Stimulated activated CD4-positive, alpha-beta T cell treated with anti-CD3 and anti-CD28 coated beads, TNF-alpha, amount 100 ng/mL, for 4 hours (primary cell): ENCODE measurements at regions not wholly inside any gene's neighbourhood (a gene's known extent, or its start where the extent isn't known, plus 50 kb on each side); places are given as distances from the start of the nearest gene placed in this dataset.
A peak's percentile ranks its signal among the peaks of the same experiment; 100 is the strongest.
"Not testable (repeated sequence)": the region's sequence is repeated elsewhere in the genome, so short reads cannot be mapped to it uniquely, and the experiment has no call there.

ENCODE experiments used
- DNase-seq, 3 experiments: peaks; one replicate each; pipeline ENCODE4 v3.0.0-alpha.2; 2020; ENCODE audit warnings: low read depth in 3 of 3

DNA sequence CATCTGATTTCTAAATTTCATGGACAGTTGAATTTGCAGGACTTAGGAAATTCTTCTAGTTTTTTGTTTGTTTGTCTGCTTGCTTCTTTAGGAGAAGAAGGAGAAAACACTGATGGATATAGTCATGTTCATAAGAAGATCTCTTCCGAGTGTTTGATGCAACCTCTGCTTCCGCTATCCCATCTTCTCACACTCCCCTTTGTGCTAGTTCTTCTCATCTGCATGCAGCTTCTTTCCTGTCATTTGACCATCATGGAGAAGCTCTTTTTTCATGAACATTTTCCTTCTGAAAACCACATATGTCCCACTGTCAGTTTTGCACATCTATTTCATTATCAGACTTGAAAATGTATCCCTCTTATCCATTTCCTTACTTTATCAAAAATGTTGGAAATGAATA is 346.9 kb upstream of the PRKCQ start:
- no peak for DNase-seq

DNA sequence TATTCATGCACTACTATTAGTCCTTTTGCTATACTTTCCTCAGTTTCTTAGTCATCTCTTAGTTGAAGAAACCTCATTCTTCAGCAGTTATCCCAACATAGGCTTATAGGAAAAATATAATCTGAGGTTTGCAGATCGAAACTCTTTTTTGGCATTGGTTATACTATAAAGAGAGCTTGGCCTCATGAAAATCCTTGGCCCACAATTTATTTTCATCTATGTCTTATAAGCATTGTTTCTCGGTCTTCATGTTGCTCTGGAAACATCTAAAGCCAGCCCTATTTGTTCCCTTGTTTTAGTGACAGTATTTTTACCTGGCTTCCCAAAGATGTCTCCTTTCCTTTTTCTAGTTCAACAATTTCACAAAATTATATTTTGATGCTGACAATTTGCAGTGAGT is 345.1 kb upstream of the PRKCQ start:
- DNase-seq = no peak

DNA sequence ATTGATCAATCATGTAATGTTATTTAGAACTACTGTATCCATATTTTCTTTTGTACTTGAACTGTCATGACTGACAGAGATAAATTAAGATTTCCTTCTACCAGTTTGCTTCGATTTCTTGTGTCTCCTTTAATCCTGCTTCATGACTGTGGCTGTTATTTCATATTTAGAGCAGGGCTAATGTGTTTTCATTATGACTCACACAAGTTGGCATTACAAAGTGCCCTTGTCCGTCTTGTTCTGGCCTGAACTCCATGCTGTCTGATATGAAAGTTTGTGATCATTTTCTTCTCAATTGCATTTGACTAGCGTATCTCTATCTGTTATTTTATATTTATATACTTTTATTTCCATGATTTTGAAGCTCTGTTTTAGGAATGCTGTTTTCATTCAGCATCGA is 344.1 kb upstream of the PRKCQ start:
- no peak for DNase-seq

DNA sequence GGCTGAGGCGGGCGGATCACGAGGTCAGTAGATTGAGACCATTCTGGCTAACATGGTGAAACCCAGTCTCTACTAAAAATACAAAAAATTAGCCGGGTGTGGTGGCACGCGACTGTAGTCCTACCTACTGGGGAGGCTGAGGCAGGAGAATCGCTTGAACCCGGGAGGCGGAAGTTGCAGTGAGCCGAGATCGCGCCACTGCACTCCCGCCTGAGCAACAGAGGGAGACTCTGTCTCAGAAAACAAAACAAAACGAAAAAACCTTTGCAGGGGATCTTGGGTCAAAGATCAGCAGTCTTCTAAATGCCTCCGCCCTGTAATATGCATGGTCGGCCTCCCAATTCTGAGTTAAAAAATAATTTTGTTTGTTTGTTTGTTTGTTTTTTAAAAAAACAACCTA is 340.9 kb upstream of the PRKCQ start:
- DNase-seq = not testable (repeated sequence)

DNA sequence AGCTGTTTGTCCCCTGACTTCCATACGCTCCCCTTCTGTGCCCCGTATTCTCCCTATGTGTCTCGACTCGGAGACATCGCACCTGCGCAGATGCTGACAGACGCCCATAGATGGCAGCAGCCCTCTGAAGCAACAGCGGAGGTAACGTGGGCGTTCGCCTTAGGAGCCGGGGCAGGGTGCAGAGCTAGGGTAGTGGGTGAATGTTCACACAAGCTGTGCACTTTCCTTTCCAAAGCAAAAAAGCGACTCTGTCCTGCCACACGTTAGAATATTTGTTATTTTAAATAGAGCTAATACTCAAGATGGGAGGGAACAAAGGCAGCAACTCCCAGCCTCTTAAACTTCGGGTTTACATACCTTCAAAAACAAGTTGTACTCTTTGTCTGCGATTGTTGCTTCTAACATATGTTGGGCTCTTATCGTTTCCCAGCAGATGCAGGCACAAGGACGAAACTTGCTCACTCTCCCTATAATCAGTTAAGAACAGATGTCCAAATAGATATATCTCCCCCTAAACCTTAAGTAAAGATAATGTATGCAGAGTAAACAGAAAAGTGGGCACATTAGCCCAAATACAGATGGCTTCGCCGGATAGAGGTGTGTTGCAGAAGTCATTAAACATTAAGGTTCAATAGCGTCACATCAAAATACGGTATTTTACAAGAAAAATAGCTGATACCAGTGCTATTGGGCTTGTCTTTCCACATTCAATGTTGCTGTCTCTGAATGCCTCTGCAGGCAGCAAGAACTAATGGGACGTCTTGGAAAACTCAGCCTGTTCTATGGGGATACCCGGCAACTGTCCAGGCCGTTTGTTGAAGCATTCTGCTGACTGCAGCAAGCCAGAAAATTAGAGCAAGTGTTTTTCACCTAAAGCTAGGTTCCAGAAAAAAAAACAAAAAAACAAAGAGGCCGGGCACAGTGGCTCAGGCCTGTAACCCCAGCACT is 340.3 kb upstream of the PRKCQ start:
- DNase-seq = peak; percentile 60 to 79 (median 78)

DNA sequence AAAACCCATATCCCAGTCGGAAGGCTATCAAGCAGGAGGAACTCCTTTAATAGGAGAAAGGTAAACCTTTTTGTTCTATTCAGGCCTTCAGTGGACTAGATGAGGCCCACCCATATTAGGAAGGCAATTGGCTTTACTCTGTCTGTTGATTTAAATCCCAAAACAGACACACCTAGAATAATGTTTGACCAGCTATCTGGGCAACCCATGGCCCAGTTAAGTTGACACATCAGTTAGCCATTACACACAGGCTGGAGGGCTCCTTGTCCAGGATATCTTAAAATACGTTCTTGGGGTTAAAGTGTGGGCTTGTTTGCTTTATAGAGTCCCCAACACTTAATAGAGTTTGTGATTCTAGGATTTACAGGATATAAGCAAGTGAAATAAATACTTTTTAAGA is 339.0 kb upstream of the PRKCQ start:
- no peak for DNase-seq

DNA sequence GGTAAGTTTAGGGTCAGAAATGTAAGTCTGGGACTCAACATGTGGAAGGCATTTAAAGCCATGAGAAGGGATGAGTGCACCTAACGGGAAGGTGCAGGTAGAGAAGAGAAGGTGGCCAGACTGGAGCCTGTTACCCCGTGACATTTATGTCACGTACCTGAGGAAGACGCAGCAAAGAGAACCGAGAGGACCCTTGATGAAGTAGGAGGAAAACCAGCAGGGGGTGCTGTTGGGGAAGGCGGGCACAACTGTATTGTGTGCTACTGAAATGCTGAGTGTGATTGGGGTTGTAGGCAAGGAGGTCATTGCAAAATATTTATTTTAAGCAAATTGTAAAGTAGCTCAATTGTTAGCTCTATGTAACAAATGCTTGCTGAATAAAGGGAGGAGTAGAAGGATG is 338.2 kb upstream of the PRKCQ start:
- DNase-seq = peak; percentile 50 to 61 (median 56)

DNA sequence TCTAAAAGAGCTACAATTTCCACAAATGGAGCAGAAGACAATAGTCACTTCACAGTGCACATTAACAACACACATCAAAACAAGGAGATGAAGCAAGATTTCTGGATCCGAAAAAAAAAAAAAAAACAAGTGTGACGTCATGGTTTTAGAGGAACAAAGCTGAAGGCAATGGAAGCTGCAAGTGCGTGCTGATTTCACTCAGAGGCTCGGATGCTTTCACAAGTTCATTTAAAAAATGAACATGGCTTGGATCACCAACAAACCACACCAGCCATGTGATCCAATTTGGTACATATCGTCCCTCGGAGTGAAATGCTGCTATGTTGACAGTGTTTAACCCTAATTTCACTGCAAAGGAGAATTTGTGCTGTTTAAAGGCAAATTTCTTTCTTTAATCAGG is 337.0 kb upstream of the PRKCQ start:
- DNase-seq = no peak

DNA sequence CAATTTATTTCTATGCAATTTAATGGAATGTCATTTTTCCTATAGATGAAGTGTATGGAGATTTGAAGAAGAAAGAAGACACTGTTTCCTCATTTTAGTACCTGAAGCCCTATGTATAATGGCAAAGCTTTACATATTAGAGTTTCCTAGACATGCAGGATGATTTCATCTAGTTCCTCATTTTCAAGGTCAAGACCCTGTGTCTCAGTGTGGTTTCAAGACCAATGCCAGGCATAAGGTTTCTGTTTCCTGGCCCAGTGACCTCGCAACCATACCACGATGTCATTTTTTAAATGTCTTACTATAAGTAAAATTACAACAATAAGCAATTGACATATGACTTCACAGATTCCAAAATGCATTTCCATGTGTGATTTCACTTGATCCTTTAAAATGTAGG is 336.5 kb upstream of the PRKCQ start:
- DNase-seq = no peak

DNA sequence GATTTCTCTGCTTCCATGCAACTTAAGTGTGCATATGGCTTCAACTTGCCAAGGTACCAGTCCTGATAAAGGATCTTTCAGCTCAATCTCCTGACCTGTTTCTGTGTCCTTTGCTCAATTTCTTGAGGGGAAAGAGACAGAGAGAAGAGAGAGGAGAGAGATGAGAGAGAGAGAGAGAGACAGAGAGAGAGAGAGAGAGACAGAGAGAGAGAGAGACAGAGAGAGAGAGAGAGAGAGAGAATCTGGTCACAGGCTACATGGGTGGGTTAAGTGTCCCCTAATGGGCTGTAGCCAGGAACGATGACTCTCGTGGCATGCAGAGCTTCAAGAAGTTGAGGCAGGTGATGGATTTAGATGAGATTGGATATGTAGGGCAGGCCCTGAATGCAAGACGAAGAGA is 335.2 kb upstream of the PRKCQ start:
- no peak for DNase-seq

DNA sequence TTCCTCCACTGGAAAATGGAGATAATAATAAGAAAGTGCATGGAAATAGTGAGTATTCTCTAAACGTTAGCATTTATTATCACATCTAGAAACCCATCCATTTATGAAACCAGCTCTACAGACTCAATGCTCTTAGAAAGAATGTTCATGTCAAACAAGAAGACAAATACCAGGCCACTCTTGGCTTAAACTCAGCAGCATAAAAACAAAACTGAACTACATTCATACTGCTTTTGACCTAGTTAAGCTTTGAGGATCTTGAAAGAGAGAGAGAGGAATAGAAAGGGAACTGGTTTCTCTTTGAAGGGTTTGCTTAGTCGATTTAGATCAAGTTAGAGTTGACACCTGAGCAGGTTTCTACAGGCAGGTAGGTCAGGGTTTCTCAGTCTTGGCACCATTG is 332.9 kb upstream of the PRKCQ start:
- DNase-seq = no peak

DNA sequence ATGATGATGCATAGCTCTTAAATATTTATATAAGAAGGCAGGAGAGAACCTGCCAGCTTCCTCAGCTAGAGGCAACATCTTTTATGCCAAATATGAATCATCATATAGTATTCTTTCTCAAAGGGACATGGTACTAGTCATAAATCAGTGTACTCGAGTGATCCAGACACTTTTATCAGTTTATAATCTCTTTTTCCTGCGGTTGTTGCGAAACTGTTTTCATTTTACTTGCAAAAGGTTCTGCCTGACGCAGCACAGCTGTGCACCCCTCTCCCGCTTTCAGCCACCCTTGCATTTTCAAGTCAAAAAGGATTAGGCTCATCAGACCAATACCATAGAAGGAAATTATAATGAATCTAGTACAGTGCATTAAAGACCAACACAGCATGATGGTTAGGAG is 332.3 kb upstream of the PRKCQ start:
- DNase-seq = no peak

DNA sequence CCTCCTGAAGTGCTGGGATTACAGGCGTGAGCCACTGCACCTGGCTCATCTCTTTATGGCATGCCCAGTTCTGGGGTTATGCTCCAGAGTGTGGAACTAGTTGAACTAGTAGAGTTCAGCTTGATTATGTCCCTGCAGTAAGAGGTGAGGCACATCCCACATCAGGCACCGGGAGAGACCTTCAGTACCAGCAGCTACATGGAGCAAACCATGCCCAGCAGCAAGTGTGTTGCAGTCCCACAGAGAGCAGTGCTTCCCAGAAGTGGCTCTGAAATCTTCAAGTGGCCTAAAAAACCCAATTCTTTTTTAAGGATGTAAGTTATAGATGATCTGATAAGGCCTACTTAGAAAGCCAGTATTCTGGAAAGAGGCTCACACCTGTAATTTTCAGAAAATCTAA is 331.9 kb upstream of the PRKCQ start:
- DNase-seq = no peak

DNA sequence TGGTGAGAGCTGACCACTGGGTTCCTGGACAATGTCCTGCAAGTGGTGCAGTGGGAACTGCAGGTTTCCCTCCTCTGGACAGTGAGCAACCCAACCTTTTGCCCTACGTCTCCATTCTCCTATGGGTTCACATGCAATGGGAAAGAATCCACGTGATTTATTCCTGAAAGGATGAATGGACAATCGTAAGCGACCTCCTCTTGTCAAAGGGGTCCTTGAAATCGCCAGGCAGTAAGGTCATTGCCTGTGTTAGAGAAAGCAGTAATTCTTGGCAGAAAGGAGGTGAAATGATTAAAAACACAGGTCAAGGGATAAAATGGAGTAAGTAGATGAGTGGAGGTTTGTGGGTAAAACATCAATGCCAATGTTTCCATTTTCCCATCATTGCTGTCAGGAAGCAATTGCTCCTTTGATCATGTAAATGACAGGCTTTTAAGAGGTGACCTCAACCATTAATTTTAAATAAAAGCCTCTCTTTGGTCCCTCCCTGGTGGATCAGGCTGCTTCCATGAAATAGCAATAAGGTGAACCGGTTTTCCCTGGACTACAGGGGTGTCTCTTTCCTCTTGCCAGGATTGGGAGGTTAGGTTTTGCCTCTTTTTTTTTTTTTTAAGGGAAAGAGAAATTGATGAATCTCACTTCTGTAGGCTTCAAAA is 330.0 kb upstream of the PRKCQ start:
- DNase-seq = no peak

DNA sequence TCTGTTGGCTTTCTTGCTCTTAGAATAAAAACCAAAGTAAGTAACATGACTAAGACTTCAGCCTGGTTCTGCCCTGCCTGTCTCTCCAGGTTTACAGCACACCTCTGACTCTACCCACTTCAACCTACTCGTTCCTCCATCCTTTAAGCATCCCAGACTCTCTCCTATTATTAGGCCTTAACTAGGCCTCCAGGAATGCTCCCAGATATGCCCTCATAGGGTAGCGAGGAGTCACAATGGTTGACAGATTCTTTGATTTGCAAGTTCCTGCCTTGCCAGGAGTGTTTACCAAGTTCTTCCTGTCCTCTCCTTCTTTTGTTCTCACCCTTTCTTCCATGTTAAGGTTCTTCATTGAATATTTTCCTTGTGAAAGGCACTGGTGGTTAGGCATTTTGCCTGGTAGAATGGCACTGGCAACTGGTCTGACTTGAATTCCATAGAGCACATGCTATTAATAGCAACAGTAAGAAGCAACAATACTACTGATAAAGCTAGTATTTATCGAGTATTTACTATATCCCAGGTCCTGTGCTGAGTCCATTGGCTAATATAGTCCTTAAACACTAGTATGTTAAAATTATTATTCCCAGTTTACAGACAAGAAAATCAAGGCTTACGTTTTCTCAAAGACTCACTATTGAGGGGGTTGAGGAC is 327.9 kb upstream of the PRKCQ start:
- no peak for DNase-seq

DNA sequence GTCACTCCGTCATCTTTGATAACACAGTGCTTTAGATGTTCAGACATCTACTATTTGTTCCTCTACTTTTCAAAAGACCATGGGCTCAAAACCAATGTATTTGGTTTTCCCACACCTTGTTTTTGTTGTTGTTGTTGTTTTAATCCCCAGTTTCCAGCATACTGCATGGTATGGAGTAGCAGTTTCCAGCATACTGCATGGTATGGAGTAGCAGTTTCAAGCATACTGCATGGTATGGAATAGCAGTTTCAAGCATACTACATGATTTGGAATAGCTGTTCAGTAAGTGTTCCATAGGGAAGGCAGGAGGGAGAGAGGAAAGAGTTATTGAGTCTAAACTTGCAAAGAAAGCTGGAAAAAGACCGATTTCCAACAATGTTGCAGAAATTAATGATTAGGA is 314.3 kb upstream of the PRKCQ start:
- no peak for DNase-seq

DNA sequence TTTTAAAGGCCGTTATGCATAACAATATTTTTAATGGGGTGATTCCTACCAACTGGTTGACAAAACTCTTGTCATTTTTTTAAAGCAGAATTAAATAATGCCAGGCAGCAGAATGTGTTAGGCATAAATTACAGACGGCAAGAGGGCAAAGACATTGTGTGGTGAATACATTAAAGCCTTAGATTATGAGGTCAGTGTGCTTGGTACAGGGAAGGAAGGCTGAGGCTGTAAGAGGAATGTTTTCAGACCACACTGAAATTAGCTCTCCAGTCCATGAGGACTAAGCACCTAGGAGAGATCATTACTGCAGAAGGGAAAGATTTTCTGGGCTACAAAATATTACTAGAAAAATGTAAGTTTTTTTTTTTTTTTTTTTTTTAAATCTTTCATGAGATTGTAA is 312.8 kb upstream of the PRKCQ start:
- no peak for DNase-seq

DNA sequence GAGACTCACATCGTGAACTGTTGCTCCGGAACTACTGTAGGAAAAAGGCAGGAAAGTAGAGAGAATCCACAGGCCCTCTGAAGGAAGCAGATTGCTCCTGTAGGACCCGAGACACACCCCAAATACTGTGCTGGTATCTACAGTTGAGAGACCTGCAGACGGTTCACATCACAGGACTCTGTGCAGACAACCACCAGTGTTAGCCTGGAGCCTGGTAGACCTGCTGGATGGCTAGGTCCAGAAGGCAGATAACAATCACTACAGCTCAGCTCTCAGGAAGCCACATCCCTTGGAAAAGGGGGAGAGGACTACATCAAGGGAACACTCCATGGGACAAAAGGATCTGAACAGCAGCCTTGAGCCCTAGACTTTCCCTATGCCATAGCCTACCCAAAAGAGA is 311.8 kb upstream of the PRKCQ start:
- no peak for DNase-seq

DNA sequence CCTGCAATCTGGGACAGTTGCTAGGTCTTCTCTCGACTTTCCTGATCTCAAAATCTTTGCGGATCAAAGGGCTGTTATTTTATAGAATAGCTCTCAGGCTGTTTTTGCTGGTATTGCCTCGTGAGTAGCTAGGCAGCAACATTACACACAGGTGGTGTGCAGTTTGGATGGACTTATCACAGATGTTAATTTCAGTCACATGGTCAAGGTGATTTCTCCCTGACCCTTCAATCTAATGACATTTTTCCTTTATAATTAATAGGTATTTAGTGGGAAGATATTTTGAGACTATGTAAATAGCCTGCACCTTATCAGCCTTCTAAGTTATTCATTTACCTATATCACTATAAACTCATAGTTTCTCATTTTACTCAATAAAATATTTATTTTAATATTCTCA is 309.6 kb upstream of the PRKCQ start:
- DNase-seq = no peak

DNA sequence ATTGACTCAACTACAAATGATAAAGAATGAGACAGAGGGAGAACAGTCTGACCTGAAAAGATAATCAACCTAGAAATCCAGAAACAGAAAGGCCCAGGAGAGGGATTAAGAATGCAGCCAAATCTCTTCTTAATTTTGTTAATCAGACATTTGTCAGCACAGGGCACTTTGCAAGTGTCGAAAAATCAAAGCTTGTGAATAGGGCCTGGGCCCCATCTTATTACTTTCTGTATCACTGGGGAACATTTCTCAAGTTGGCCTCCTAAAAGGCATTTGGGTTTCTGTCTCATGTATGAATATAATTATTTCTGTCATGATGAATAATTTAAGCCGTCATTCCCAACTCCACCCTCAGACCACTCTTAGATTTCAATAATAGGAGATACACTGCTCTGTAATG is 308.4 kb upstream of the PRKCQ start:
- DNase-seq = no peak

DNA sequence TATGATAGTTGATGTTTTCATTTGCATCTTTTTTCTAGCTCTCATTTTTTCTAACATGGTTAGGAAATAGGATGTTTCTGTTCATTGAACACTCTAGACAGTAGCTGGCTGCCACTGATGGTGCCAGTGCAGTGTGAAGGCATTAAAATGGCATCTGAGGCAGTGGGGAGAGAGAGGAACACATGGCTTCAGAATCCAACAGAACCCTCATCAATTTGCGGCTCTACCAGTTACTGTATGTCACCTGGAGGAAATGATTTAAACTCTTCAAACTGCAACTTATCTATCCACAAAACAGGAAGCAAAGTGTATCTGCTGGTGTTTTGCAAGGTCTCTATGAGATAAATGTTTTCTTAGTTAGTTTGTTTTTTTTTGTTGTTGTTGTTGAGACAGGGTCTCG is 305.2 kb upstream of the PRKCQ start:
- no peak for DNase-seq

DNA sequence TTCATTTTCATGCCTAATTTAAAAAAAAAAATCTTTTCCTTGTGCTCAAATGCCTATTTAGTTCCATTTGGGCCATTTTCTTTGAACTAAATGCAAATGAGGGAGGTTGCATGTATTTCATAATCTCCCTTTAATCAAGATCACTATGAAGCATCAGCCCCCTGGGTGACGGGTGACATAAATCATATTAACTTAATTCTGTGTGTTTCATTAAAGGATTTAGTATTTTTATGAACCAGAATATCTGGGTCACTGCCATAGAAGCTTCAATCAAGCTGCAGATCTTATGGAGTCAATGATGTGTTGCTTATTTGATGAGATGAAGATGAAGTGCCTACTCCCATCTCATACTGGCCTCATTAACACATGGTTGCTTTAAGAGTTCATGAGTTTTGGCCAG is 301.9 kb upstream of the PRKCQ start:
- DNase-seq = no peak
